SK-N-SH (cell line): ENCODE measurements at regions not wholly inside any gene's neighbourhood (a gene's known extent, or its start where the extent isn't known, plus 50 kb on each side); places are given as distances from the start of the nearest gene placed in this dataset.

Experiments
- RXRA ChIP-seq: IDR thresholded peaks from 2 replicates; pipeline ENCODE4 v1.4.0; 2012; ENCODE audit warnings: low read depth, mild to moderate bottlenecking, borderline replicate concordance
- TF ChIP-seq, protein P1 (sequence below): fragments of 200-600 bp; sonication (generic); IDR thresholded peaks from 2 replicates; pipeline ENCODE4 v1.6.1; 2017; ENCODE audit warnings: antibody characterized with exemption, mild to moderate bottlenecking, moderate library complexity

DNA sequence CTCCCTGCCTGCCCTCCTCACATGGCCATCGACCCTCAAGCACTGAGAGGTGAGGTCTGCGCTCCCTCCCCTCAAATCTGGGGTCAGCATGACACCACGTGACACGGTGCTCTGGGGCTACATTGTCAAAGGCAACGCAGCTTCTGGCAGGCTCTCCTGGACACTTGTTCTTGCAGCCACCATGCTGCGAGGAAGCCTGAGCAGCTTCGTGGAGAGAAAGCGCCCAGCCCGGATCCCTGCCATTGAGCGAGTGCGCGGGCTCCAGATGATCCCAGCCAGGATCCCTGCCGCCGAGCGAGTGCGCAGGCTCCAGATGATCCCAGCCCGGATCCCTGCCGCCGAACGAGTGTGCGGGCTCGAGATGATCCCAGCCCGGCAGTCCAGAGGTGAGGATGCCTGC is 70.9 kb upstream of the METRNL start:
- no peak for TF ChIP-seq RXRA
- TF ChIP-seq, protein P1, sequence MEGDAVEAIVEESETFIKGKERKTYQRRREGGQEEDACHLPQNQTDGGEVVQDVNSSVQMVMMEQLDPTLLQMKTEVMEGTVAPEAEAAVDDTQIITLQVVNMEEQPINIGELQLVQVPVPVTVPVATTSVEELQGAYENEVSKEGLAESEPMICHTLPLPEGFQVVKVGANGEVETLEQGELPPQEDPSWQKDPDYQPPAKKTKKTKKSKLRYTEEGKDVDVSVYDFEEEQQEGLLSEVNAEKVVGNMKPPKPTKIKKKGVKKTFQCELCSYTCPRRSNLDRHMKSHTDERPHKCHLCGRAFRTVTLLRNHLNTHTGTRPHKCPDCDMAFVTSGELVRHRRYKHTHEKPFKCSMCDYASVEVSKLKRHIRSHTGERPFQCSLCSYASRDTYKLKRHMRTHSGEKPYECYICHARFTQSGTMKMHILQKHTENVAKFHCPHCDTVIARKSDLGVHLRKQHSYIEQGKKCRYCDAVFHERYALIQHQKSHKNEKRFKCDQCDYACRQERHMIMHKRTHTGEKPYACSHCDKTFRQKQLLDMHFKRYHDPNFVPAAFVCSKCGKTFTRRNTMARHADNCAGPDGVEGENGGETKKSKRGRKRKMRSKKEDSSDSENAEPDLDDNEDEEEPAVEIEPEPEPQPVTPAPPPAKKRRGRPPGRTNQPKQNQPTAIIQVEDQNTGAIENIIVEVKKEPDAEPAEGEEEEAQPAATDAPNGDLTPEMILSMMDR = no peak
